Psoas muscle (tissue), 7 donors: ENCODE measurements at regions not wholly inside any gene's neighbourhood (a gene's known extent, or its start where the extent isn't known, plus 50 kb on each side); places are given as distances from the start of the nearest gene placed in this dataset.
"Not testable (repeated sequence)": the region's sequence is repeated elsewhere in the genome, so short reads cannot be mapped to it uniquely, and the experiment has no call there.

Source experiments
- ATAC-seq, 4 donors: fragments of 200-7000 bp; cut with Tn5 transposase; one replicate each; pipeline ENCODE4 v1.9.1; 2020; ENCODE audit warnings: moderate library complexity in 3 of 4, mild to moderate bottlenecking in 2 of 4
- DNase-seq, 2 donors: peaks; one replicate each; pipeline ENCODE4 v3.0.0-alpha.2; 2020
- H3K27ac ChIP-seq: fragments of 200-600 bp; one replicate; pipeline ENCODE4 v1.8.0; 2022
- H3K27me3 ChIP-seq, 3 donors: fragments of 200-600 bp in 1 of 3; one replicate each; pipeline versions ENCODE4 v1.6.1 to v1.8.0; 2013 to 2022; ENCODE audit warnings: low read length in 2 of 3, mild to moderate bottlenecking in 2 of 3, moderate library complexity in 1 of 3; ENCODE audit not compliant: insufficient read depth in 3 of 3
- H3K36me3 ChIP-seq, 2 donors: fragments of 200-600 bp in 1 of 2; one replicate each; pipeline versions ENCODE4 v1.6.1 to v1.8.0; 2013 to 2022; ENCODE audit warnings: low read depth in 1 of 2, mild to moderate bottlenecking in 1 of 2, moderate library complexity in 1 of 2; ENCODE audit not compliant: insufficient read depth in 1 of 2
- H3K4me1 ChIP-seq: fragments of 200-600 bp; one replicate; pipeline ENCODE4 v1.8.0; 2022
- H3K4me3 ChIP-seq: fragments of 200-600 bp; one replicate; pipeline ENCODE4 v1.8.0; 2022; ENCODE audit warnings: mild to moderate bottlenecking
- H3K9me3 ChIP-seq: fragments of 200-600 bp; one replicate; pipeline ENCODE4 v1.8.0; 2022
- WGBS, 3 donors: extraction: QIAGEN DNeasy Blood & Tissue Kit; methylation state at CpG; one replicate each; pipeline versions ENCODE4 v1.1.6 to v1.1.7; 2013; 5-methylcytosine and 5-hydroxymethylcytosine counted together
- intact Hi-C, 2 donors: fragments of 100-400 bp; cut with DNase I; formaldehyde crosslinking; loops; one replicate each; pipeline versions ENCODE4 v1.11.0 to v1.14.2; 2022
- TF ChIP-seq, protein P1 (sequence below): fragments of 200-600 bp; IDR thresholded peaks from one replicate; pipeline ENCODE4 v1.8.0; 2022; ENCODE audit warnings: antibody characterized with exemption
- donor health status: healthy with polysubstance abuse.
- donor health status: DM: no; HTN: no; CAD: no; lungs with moderate emphysema.
- donor health status: Bipolar disorder and iron deficiency.
- donor health status: healthy.
- donor health status: DM: yes; HTN: yes; CAD: no.
- donor health status: DM: no; HTN: no; CAD: no.
- donor health status: DM: yes; HTN: yes; CAD: no.

- 5 to 8% (median 8%) methylated on average over 6 of the region's 6 CpGs for WGBS, 3 donors
- Histone ChIP-seq H3K27me3 (no peaks in the 10 kb centered on the region), H3K27ac (no peak overlapping the region), H3K9me3 (no peaks in the 10 kb centered on the region), H3K4me3 (no peak overlapping the region), H3K36me3 (no peaks in the 10 kb centered on the region), H3K4me1 (no peaks in the 10 kb centered on the region)
- TF ChIP-seq, protein P1, sequence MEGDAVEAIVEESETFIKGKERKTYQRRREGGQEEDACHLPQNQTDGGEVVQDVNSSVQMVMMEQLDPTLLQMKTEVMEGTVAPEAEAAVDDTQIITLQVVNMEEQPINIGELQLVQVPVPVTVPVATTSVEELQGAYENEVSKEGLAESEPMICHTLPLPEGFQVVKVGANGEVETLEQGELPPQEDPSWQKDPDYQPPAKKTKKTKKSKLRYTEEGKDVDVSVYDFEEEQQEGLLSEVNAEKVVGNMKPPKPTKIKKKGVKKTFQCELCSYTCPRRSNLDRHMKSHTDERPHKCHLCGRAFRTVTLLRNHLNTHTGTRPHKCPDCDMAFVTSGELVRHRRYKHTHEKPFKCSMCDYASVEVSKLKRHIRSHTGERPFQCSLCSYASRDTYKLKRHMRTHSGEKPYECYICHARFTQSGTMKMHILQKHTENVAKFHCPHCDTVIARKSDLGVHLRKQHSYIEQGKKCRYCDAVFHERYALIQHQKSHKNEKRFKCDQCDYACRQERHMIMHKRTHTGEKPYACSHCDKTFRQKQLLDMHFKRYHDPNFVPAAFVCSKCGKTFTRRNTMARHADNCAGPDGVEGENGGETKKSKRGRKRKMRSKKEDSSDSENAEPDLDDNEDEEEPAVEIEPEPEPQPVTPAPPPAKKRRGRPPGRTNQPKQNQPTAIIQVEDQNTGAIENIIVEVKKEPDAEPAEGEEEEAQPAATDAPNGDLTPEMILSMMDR: no peak
- intact Hi-C loops: no loop called here
- ATAC-seq (no peak), DNase-seq (no peak)
Observed at GRCh38 chr9:31030741-31031202, 1353.7 kb upstream of the ACO1 start.

GRCh38 chr9:31032206-31032605 lies 1352.2 kb upstream of the ACO1 start:
- no peaks in the 10 kb centered on the region for H3K4me1 ChIP-seq
- DNase-seq (no peak), ATAC-seq (no peak)
- H3K9me3 ChIP-seq: no peaks in the 10 kb centered on the region
- WGBS, 3 donors: 77 to 86% (median 79%) methylated on average over 3 of the region's 3 CpGs
- H3K36me3 ChIP-seq: no peaks in the 10 kb centered on the region
- H3K4me3 ChIP-seq: no peak overlapping the region
- intact Hi-C loops: no loop called here
- TF ChIP-seq, protein P1: no peak
- H3K27ac ChIP-seq: no peak overlapping the region
- H3K27me3 ChIP-seq: no peaks in the 10 kb centered on the region

GRCh38 chr9:31034311-31034710 lies 1350.1 kb upstream of the ACO1 start:
- Histone ChIP-seq H3K4me1 (no peaks in the 10 kb centered on the region), H3K27me3 (no peaks in the 10 kb centered on the region), H3K36me3 (no peaks in the 10 kb centered on the region), H3K9me3 (no peaks in the 10 kb centered on the region), H3K27ac (no peak overlapping the region), H3K4me3 (no peak overlapping the region)
- ATAC-seq (no peak), DNase-seq (no peak)
- intact Hi-C loops: no loop called here
- 60 to 66% (median 62%) methylated on average over 4 of the region's 4 CpGs for WGBS, 3 donors
- TF ChIP-seq, protein P1: no peak

- ATAC-seq: no peak
- H3K4me3 ChIP-seq: no peak overlapping the region
- H3K27ac ChIP-seq: no peak overlapping the region
- H3K9me3 ChIP-seq: no peaks in the 10 kb centered on the region
- WGBS, 3 donors: 77 to 86% (median 78%) methylated on average over 4 of the region's 4 CpGs
- H3K4me1 ChIP-seq: no peaks in the 10 kb centered on the region
- no peaks in the 10 kb centered on the region for H3K27me3 ChIP-seq
- intact Hi-C loops: no loop called here
- no peaks in the 10 kb centered on the region for H3K36me3 ChIP-seq
- no peak for DNase-seq
- TF ChIP-seq, protein P1: no peak
Observed at GRCh38 chr9:31040564-31040963, 1343.9 kb upstream of the ACO1 start.

DNA sequence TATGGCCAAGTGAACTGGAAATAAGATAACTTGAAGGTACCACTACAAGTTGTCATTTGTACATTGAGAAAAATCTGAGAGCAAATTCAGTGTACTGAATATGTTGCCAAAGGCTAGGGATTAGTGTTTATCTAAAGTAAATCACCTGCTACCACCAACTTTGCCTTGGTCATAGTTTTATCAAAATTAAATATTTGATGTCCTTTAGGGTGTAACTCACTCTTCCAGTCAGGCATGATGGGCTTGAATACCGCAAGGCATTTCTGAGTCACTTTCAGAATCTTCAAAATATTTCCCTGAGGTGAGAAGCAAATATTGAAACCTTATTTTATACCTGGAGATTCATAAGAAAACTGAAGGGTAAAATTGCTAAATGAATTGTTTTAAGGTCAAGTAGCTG lies 1338.6 kb upstream of the ACO1 start:
- Histone ChIP-seq H3K27me3 (no peaks in the 10 kb centered on the region), H3K9me3 (no peaks in the 10 kb centered on the region), H3K4me1 (no peaks in the 10 kb centered on the region), H3K36me3 (no peaks in the 10 kb centered on the region), H3K4me3 (no peak overlapping the region), H3K27ac (no peak overlapping the region)
- TF ChIP-seq, protein P1: no peak
- intact Hi-C loops: no loop called here
- ATAC-seq (no peak), DNase-seq (no peak)
- 91 to 94% (median 93%) methylated on average over 1 of the region's 1 CpG for WGBS, 3 donors

- DNase-seq, H3K4me3 ChIP-seq, H3K27me3 ChIP-seq, ATAC-seq, H3K36me3 ChIP-seq, H3K4me1 ChIP-seq, intact Hi-C loops, H3K27ac ChIP-seq, H3K9me3 ChIP-seq: not testable (repeated sequence)
- WGBS, 3 donors: 80 to 88% (median 83%) methylated on average over 15 of the region's 15 CpGs
Observed at GRCh38 chr9:31061592-31061991, 1322.9 kb upstream of the ACO1 start.
